Esophagus muscularis mucosa (tissue), 3 donors: ENCODE measurements at regions not wholly inside any gene's neighbourhood (a gene's known extent, or its start where the extent isn't known, plus 50 kb on each side); places are given as distances from the start of the nearest gene placed in this dataset.

Experiments used
- CTCF ChIP-seq, 3 experiments: fragments of 200-600 bp in 2 of 3; fragments of 450-650 bp in 1 of 3; sonication (generic) in 2 of 3; IDR thresholded peaks; one replicate each; pipeline ENCODE4 v1.5.1; 2017 to 2019; ENCODE audit warnings: antibody characterized with exemption in 3 of 3, mild to moderate bottlenecking in 2 of 3, moderate library complexity in 1 of 3
- POLR2A ChIP-seq: fragments of 450-650 bp; IDR thresholded peaks from one replicate; pipeline ENCODE4 v1.6.1; 2017; ENCODE audit warnings: antibody characterized with exemption, moderate library complexity, mild to moderate bottlenecking, low read depth
- POLR2AphosphoS5 ChIP-seq, 2 donors: sonication (generic); formaldehyde crosslinking; IDR thresholded peaks; one replicate each; pipeline ENCODE4 v1.6.1; 2017; ENCODE audit warnings: antibody characterized with exemption in 2 of 2

- TF ChIP-seq POLR2A (no peak), CTCF (IDR thresholded peaks at IDR 0.05) (no peak), POLR2AphosphoS5 (IDR thresholded peaks at IDR 0.05) (no peak)
Measured at GRCh38 chr12:30845676-30846075, 80.9 kb upstream of the TSPAN11 start.
